HG03135 (cell line): ENCODE measurements at regions not wholly inside any gene's neighbourhood (a gene's known extent, or its start where the extent isn't known, plus 50 kb on each side); places are given as distances from the start of the nearest gene placed in this dataset.
"Not testable (repeated sequence)": the region's sequence is repeated elsewhere in the genome, so short reads cannot be mapped to it uniquely, and the experiment has no call there.

Experiments used
- ATAC-seq: cut with Tn5 transposase; IDR thresholded peaks from one replicate; pipeline ENCODE4 v1.9.1; 2021; ENCODE audit warnings: mild to moderate bottlenecking, moderate library complexity; ENCODE audit not compliant: unreplicated experiment

DNA sequence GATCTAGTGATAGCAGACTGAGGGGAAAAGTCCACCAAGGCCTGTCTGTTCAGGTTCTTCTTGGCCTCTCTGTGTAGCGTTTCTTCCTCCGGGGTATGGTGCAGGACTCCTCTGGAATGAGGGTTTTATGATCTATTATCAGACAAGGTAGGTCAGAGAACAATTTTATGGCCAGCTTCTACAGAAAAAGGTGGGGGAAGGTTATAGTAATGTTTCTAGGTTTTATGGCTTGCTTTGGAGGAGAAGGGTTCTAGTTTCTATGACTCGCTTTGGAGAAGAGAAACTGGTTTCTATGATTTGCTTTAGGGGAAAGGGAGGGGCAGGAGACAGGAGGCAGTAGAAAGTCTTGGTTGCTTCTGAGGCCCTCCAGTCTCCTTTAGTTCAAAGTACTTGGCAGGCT is 144.8 kb upstream of the LAMA2 start:
- no peak for ATAC-seq

DNA sequence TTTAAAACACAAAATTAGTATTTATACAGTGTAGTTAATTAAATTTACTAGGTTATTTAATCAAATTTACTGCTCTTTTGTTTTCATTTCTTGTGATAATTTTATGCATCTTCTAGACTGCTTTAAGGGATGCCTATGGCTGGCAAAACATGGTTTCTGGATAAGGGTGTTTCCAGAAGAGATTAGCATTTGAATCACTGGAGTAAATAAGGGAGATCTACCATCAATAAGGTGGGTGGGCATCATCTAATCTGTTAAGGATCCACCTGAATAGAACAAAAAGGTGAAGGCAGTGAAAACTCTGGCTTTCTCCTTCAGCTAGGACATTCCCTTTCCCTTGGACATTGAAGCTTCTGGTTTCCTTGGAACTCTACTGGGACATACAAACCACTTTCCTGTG is 146.2 kb upstream of the LAMA2 start:
- no peak for ATAC-seq

DNA sequence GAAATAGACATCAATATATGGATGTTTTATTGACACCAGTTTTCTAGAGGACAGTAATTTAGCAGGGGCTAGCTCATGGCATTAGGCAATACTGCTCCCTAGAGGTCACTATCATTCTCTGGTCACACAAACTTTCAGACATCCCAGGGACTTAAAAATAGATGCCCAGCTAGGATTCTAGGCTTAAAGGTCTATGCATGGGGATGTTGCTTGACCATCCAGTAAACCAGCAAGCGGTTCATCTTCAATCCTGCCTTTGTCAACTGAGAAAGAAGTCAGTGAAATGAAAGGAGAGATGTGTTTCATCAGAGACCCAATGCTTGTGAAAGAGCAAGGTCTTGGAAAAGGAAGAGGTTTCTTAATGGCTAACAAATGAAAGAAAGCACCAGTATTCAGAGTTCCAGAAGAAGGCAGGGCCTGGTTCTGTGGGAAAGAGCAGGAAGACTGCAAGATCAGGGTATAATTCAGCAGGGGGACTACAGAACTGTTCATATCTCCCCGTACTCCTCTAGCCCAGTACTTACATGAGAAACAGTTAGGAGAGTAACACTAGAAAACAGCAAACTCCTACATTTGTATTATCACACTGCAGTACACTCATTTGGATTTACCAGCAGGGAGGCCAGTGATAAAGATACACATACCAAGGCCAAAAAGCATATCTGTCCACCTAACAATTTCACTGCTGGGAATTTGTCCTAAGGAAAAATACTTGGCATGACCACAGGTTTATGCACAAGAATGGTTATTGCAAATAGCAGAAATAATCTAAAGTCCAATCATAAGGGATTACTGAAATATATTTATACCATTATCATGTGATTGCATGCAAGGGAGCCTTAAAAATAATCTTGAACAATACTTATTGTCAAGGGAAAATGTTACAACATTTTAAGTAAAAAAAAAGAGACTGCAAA is 151.4 kb upstream of the LAMA2 start:
- no peak for ATAC-seq

DNA sequence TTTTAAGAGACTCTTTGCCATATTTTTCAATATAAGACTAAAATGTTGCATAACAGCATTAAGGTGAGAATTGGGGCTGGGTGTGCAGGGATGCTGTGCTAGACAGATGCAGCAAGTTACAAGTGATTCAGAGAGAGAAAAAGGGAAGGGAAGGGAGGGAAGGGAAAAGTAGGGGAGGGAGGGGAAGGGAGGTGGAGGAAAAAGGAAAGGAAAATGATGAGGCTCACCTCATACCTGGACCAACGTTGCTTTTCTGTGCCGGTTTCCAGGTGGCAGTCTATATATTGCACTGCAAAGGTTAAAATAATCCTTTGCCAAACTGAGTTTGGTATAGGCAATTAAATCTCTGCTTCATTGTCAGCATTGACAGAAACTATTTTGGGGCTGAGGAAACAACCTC is 155.4 kb upstream of the LAMA2 start:
- no peak for ATAC-seq

DNA sequence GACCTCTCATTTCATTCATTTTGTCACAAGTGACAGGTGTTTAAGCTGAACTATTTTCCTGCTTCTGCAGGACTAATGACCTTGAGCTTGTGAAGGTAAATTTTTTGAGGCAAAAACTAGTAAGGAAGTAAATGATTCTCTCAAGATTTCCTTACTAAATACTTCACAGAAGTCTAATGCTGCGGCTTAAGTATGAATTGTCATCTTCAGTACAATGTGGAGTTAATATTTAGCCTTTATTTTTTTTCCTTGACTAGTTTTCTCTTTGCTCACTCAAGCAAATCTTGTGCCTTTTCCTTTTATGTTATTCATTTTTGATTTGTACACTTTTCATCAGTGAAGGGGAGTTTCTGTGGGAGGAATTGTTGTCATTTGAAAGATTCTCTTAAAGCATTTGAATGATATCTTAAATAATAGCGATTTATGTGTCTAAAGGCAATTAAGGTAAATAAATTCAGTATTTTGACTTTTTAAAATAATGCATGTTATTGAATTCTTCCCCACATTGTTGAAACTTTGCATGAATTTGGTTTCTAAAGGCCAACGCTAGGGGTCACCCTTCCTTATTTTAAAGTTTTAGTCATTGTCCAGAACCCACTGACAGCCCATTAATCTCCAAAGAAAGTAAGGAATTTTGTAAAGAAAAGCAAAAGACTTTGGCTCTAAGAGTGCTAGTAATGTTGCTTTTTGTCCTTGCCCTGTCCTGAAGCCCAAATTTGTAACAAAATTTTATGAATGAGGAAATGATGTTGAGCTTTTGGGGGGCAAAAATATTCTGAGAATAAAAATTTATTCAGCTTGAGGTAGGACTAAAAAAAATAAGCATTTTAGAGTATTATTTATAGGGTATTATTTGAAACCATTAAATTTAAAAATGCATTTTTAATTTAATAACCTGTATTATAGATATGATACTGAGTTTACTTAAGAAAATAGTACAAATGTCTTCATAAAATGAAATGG is 157.4 kb upstream of the LAMA2 start:
- no peak for ATAC-seq

DNA sequence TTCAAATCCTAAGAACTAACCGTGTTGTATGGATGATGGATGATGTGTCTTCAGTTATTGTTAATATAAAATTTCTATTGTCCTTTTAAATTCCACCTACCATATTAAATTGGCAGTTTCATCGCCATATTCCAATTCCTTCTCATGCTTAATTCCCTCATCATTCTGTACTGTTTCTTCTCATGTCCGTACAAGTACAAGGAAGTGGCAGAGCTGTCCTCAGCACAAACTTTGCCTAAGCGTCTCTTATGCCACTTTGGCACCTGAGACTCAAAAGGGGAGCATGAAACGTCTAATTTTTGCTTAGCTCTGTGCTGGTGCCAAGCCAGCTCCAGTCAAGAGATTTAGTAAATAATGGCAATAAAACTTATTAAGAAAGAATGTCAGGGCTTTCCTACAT is 158.2 kb upstream of the LAMA2 start:
- ATAC-seq = no peak

DNA sequence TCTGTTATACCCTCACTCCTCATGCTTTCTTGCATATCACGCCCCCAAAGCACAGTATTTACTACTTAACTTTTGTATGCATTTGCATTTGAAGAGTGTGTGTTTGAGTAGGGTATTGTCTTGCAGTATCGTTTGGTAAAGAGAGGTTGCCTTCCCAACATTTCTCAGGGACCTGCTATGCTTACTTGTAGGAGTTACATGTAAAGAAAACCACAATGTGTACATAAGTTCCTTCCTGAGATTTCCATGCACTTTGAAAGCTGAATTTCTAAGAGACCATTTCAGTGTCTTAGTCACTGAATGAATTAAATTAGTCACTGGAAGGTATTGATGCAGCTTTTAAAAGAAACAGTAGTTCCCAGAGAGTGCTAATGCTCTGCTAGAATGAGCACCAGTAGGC is 159.3 kb upstream of the LAMA2 start:
- no peak for ATAC-seq

GRCh38 chr6:128720891-128721290 is 162.0 kb upstream of the LAMA2 start:
- ATAC-seq = no peak

- no peak for ATAC-seq
Measured at GRCh38 chr6:128719786-128720185, 163.2 kb upstream of the LAMA2 start.

DNA sequence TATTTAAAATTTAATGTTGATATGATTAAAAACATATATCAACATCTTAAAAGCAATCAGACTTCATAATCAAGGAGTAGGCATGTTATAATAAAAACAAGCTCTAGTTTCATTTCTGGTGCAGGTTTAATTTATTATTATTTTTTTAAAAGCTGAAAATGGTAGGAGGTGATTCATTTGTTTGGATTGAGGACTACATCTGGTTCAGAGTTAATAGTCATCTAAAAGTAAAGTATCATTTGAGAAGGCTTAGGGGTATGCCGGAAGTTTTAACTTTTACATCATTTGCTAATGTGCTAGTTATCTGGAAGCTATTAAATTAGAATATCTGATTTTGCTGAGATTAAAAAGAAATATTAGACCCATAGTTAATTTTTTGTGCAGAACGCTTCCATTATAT is 169.5 kb upstream of the LAMA2 start:
- no peak for ATAC-seq

DNA sequence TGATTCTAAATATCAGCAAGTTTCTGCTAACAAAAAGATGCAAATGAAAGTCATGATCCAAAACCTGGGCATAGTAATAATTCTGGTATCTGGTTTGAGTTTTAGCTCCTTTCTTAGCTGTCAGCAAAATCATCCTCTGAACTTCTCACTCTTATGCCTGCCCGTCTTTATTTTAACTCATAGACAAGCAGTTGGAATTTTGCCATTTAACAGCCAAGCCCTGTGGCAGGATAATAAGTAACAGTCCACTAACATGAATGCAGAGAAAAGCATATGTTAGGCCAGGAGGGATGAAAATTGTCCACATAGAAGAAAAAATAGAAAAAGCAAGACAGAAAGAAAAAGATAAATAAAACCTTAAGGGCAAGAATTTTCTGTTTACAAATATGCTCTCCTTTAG is 170.0 kb upstream of the LAMA2 start:
- ATAC-seq = no peak

DNA sequence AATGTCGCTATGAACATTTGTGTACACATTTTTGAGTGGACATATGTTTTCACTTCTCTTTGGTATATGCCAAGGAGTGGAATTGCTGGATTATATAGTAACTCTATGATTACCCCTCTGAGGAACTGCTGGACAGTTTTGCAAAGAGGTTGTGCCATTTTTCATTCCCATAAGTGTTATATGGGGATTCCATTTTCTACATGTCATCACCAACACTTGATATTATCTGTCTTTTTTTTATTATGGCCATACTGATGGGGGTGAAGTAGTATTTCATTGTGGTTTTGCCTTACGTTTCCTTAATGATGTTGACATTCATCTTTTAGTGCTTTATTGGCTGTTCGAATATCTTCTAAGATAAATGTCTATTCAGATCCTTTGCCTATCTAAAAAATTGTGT is 171.8 kb upstream of the LAMA2 start:
- no peak for ATAC-seq

GRCh38 chr6:128710315-128710714 is 172.6 kb upstream of the LAMA2 start:
- ATAC-seq = no peak

GRCh38 chr6:128704601-128705000 is 178.3 kb upstream of the LAMA2 start:
- no peak for ATAC-seq

GRCh38 chr6:128703794-128704193 is 179.1 kb upstream of the LAMA2 start:
- not testable (repeated sequence) for ATAC-seq

GRCh38 chr6:128696691-128697689 is 176.6 kb upstream of the PTPRK start:
- no peak for ATAC-seq

DNA sequence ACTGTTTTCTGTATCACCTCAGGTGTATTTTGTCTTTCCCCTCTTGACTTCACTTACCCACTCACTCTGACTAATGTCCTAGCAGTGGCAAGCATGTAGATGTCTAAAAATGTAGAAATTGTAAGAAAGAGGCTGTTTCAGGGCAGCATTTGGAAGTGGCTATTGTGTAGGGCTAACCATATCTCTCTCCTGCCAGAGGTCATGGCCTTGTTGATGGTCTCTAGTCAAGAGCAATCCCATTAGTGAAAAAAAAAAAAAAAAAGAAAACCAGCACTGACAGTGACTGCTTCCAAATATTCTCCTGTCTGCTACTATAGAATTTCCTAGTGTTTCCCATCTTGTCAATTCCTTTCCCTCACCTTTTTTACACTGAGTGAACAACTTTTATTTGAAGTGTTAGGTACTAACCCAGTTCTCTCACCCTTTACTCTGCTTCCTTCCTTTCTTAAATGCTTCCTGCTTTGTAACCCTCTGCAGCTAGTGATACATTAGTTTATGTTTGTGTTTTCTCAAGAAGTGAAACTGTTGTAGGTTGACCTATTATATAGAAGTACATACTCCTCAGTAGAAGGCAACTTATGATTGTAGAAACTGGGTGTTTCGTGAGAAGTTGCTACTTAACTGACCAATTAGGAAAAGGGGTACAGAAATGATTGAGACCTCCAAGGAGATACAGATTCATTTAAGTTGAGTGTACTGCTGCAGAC is 174.1 kb upstream of the PTPRK start:
- peak; percentile 98 for ATAC-seq

- ATAC-seq = no peak
Measured at GRCh38 chr6:128690063-128690462, 169.7 kb upstream of the PTPRK start.

- peak; percentile 55 for ATAC-seq
Measured at GRCh38 chr6:128686084-128686483, 165.7 kb upstream of the PTPRK start.

DNA sequence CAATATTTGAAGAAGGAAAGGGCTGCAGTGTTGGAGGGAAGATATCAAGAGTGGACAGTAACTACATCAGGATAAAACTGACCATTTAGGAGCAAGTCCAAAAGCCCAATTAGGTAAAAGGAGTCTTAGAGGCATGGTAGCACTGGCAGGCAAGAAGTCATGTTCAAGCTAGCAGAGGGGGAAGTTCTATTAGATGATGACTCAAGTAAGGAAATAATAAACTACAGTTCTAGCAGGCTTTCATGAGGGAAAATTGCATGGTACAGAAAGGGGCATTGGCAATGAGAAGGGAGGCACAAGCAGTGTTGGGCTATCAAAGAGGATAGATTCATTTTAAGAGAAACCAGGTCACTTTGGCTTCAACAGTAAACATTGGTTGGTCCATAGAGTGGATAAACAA is 156.1 kb upstream of the PTPRK start:
- no peak for ATAC-seq
